Psoas muscle (tissue), 7 donors: ENCODE measurements at regions not wholly inside any gene's neighbourhood (a gene's known extent, or its start where the extent isn't known, plus 50 kb on each side); places are given as distances from the start of the nearest gene placed in this dataset.

Experiments used
- ATAC-seq, 4 donors: fragments of 200-7000 bp; cut with Tn5 transposase; one replicate each; pipeline ENCODE4 v1.9.1; 2020; ENCODE audit warnings: moderate library complexity in 3 of 4, mild to moderate bottlenecking in 2 of 4
- DNase-seq, 2 donors: peaks; one replicate each; pipeline ENCODE4 v3.0.0-alpha.2; 2020
- H3K27ac ChIP-seq: fragments of 200-600 bp; one replicate; pipeline ENCODE4 v1.8.0; 2022
- H3K27me3 ChIP-seq, 3 donors: fragments of 200-600 bp in 1 of 3; one replicate each; pipeline versions ENCODE4 v1.6.1 to v1.8.0; 2013 to 2022; ENCODE audit warnings: low read length in 2 of 3, mild to moderate bottlenecking in 2 of 3, moderate library complexity in 1 of 3; ENCODE audit not compliant: insufficient read depth in 3 of 3
- H3K36me3 ChIP-seq, 2 donors: fragments of 200-600 bp in 1 of 2; one replicate each; pipeline versions ENCODE4 v1.6.1 to v1.8.0; 2013 to 2022; ENCODE audit warnings: low read depth in 1 of 2, mild to moderate bottlenecking in 1 of 2, moderate library complexity in 1 of 2; ENCODE audit not compliant: insufficient read depth in 1 of 2
- H3K4me1 ChIP-seq: fragments of 200-600 bp; one replicate; pipeline ENCODE4 v1.8.0; 2022
- H3K4me3 ChIP-seq: fragments of 200-600 bp; one replicate; pipeline ENCODE4 v1.8.0; 2022; ENCODE audit warnings: mild to moderate bottlenecking
- H3K9me3 ChIP-seq: fragments of 200-600 bp; one replicate; pipeline ENCODE4 v1.8.0; 2022
- WGBS, 3 donors: extraction: QIAGEN DNeasy Blood & Tissue Kit; methylation state at CpG; one replicate each; pipeline versions ENCODE4 v1.1.6 to v1.1.7; 2013; 5-methylcytosine and 5-hydroxymethylcytosine counted together
- intact Hi-C, 2 donors: fragments of 100-400 bp; cut with DNase I; formaldehyde crosslinking; loops; one replicate each; pipeline versions ENCODE4 v1.11.0 to v1.14.2; 2022
- TF ChIP-seq, protein P1 (sequence below): fragments of 200-600 bp; IDR thresholded peaks from one replicate; pipeline ENCODE4 v1.8.0; 2022; ENCODE audit warnings: antibody characterized with exemption
- donor health status: healthy with polysubstance abuse.
- donor health status: DM: no; HTN: no; CAD: no; lungs with moderate emphysema.
- donor health status: Bipolar disorder and iron deficiency.
- donor health status: healthy.
- donor health status: DM: yes; HTN: yes; CAD: no.
- donor health status: DM: no; HTN: no; CAD: no.
- donor health status: DM: yes; HTN: yes; CAD: no.

- H3K27me3 ChIP-seq: no peaks in the 10 kb centered on the region
- no peaks in the 10 kb centered on the region for H3K4me1 ChIP-seq
- TF ChIP-seq, protein P1, sequence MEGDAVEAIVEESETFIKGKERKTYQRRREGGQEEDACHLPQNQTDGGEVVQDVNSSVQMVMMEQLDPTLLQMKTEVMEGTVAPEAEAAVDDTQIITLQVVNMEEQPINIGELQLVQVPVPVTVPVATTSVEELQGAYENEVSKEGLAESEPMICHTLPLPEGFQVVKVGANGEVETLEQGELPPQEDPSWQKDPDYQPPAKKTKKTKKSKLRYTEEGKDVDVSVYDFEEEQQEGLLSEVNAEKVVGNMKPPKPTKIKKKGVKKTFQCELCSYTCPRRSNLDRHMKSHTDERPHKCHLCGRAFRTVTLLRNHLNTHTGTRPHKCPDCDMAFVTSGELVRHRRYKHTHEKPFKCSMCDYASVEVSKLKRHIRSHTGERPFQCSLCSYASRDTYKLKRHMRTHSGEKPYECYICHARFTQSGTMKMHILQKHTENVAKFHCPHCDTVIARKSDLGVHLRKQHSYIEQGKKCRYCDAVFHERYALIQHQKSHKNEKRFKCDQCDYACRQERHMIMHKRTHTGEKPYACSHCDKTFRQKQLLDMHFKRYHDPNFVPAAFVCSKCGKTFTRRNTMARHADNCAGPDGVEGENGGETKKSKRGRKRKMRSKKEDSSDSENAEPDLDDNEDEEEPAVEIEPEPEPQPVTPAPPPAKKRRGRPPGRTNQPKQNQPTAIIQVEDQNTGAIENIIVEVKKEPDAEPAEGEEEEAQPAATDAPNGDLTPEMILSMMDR: no peak
- intact Hi-C loops: no loop called here
- no peak for DNase-seq
- 46 to 55% (median 54%) methylated on average over 3 of the region's 3 CpGs for WGBS, 3 donors
- no peak overlapping the region for H3K27ac ChIP-seq
- no peaks in the 10 kb centered on the region for H3K36me3 ChIP-seq
- H3K9me3 ChIP-seq: no peaks in the 10 kb centered on the region
- no peak overlapping the region for H3K4me3 ChIP-seq
- ATAC-seq: no peak
Observed at GRCh38 chr13:80101040-80101439, 239.9 kb downstream of the SPRY2 start.

DNA sequence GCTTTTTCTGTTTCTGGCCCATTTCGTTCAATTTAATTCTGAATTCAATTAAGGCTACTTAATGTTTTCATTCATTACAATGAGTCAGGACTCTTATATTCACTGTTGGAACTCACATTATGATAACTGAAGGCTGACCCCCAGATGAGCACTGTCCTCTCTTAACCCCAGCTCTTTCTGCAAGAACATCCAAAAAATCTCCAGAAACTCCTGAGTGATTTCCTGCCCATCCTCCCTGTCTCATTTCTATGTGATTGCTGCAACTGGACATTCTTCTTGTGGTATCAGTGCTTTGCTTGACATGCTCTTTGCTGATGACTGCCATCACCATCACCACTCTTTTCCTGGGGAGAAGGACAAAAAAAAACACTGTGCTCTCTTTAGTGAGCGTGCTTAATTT is 240.3 kb downstream of the SPRY2 start:
- no peaks in the 10 kb centered on the region for H3K27me3 ChIP-seq
- no peak for DNase-seq
- H3K9me3 ChIP-seq: no peaks in the 10 kb centered on the region
- no peaks in the 10 kb centered on the region for H3K4me1 ChIP-seq
- no peak overlapping the region for H3K27ac ChIP-seq
- intact Hi-C loops: no loop called here
- H3K36me3 ChIP-seq: no peaks in the 10 kb centered on the region
- H3K4me3 ChIP-seq: no peak overlapping the region
- no peak for ATAC-seq
- TF ChIP-seq, protein P1: no peak
- WGBS, 3 donors: 91 to 98% (median 94%) methylated on average over 2 of the region's 2 CpGs

- WGBS, 3 donors: 92 to 95% (median 94%) methylated on average over 2 of the region's 2 CpGs
- H3K27me3 ChIP-seq: no peaks in the 10 kb centered on the region
- H3K36me3 ChIP-seq: no peaks in the 10 kb centered on the region
- no peaks in the 10 kb centered on the region for H3K9me3 ChIP-seq
- DNase-seq (no peak), ATAC-seq (no peak)
- TF ChIP-seq, protein P1: no peak
- H3K27ac ChIP-seq: no peak overlapping the region
- intact Hi-C loops: no loop called here
- no peak overlapping the region for H3K4me3 ChIP-seq
- no peaks in the 10 kb centered on the region for H3K4me1 ChIP-seq
Observed at GRCh38 chr13:80097561-80097960, 243.4 kb downstream of the SPRY2 start.

GRCh38 chr13:80096383-80096782 is 244.5 kb downstream of the SPRY2 start:
- no peaks in the 10 kb centered on the region for H3K36me3 ChIP-seq
- H3K9me3 ChIP-seq: no peaks in the 10 kb centered on the region
- intact Hi-C loops: no loop called here
- H3K4me3 ChIP-seq: no peak overlapping the region
- no peak for DNase-seq
- H3K27ac ChIP-seq: no peak overlapping the region
- WGBS, 3 donors: 36 to 56% (median 40%) methylated on average over 2 of the region's 2 CpGs
- TF ChIP-seq, protein P1: no peak
- no peaks in the 10 kb centered on the region for H3K27me3 ChIP-seq
- no peak for ATAC-seq
- H3K4me1 ChIP-seq: no peaks in the 10 kb centered on the region

GRCh38 chr13:80094526-80094925 is 246.4 kb downstream of the SPRY2 start:
- TF ChIP-seq, protein P1: no peak
- H3K27me3 ChIP-seq: no peaks in the 10 kb centered on the region
- 33 to 57% (median 42%) methylated on average over 1 of the region's 1 CpG for WGBS, 3 donors
- H3K4me1 ChIP-seq: no peaks in the 10 kb centered on the region
- H3K36me3 ChIP-seq: no peaks in the 10 kb centered on the region
- intact Hi-C loops: no loop called here
- no peak overlapping the region for H3K27ac ChIP-seq
- no peak overlapping the region for H3K4me3 ChIP-seq
- DNase-seq (no peak), ATAC-seq (no peak)
- no peaks in the 10 kb centered on the region for H3K9me3 ChIP-seq
